Loucy (cell line): ENCODE measurements at regions not wholly inside any gene's neighbourhood (a gene's known extent, or its start where the extent isn't known, plus 50 kb on each side); places are given as distances from the start of the nearest gene placed in this dataset.

Experiments used
- EZH2phosphoT487 ChIP-seq: fragments of 200-600 bp; IDR thresholded peaks from 2 replicates; pipeline ENCODE4 v1.6.1; 2018; ENCODE audit warnings: antibody characterized with exemption, mild to moderate bottlenecking, moderate library complexity, borderline replicate concordance
- TF ChIP-seq, protein P1 (sequence below): fragments of 200-600 bp; sonication (generic); conservative IDR thresholded peaks from 2 replicates; pipeline ENCODE4 v1.5.1; 2014; ENCODE audit warnings: mild to moderate bottlenecking, antibody characterized with exemption, low read length

DNA sequence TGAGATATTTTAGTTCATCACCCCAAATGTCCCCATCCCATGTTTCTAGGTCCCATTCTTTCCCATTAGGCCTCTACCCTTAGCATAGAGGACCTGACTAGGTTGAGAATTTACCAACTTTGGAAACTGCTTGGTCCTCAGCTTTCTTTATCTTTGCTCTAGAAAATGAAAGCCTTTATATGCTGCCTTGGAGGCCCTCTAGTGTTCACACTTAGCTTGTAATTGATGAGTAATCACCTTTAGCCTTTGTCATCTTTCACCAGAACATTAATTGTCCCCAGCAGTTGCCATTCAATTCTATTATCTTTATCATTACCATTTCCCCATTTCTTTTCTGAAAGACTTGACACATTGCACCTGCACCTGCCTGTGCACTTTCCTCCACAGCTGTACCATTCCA, 589.2 kb upstream of the NR3C2 start:
- TF ChIP-seq, protein P1, sequence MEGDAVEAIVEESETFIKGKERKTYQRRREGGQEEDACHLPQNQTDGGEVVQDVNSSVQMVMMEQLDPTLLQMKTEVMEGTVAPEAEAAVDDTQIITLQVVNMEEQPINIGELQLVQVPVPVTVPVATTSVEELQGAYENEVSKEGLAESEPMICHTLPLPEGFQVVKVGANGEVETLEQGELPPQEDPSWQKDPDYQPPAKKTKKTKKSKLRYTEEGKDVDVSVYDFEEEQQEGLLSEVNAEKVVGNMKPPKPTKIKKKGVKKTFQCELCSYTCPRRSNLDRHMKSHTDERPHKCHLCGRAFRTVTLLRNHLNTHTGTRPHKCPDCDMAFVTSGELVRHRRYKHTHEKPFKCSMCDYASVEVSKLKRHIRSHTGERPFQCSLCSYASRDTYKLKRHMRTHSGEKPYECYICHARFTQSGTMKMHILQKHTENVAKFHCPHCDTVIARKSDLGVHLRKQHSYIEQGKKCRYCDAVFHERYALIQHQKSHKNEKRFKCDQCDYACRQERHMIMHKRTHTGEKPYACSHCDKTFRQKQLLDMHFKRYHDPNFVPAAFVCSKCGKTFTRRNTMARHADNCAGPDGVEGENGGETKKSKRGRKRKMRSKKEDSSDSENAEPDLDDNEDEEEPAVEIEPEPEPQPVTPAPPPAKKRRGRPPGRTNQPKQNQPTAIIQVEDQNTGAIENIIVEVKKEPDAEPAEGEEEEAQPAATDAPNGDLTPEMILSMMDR: peak; percentile 46
- TF ChIP-seq EZH2phosphoT487: no peak
